H1 (cell line): ENCODE measurements at regions not wholly inside any gene's neighbourhood (a gene's known extent, or its start where the extent isn't known, plus 50 kb on each side); places are given as distances from the start of the nearest gene placed in this dataset.

Experiments used
- ATF2 ChIP-seq: IDR thresholded peaks from 2 replicates; pipeline ENCODE4 v1.6.1; 2012; ENCODE audit warnings: low read length, inconsistent platforms
- CHD2 ChIP-seq: IDR thresholded peaks from 2 replicates; pipeline ENCODE4 v1.6.1; 2012; ENCODE audit warnings: low read length, improper control_type of control experiment
- KDM1A ChIP-seq: fragments of 200-600, 300-600 bp; sonication (generic); IDR thresholded peaks from 2 replicates; pipeline ENCODE4 v1.7.1; 2016; ENCODE audit warnings: mild to moderate bottlenecking, low read length, borderline replicate concordance
- RAD21 ChIP-seq, 2 experiments: IDR thresholded peaks in 1 of 2; conservative IDR thresholded peaks in 1 of 2; 2 replicates each; pipeline ENCODE4 v1.6.1; 2011; ENCODE audit warnings: low read depth in 2 of 2, low read length in 2 of 2, improper control_type of control experiment in 1 of 2, inconsistent platforms in 1 of 2, mild to moderate bottlenecking in 1 of 2, moderate library complexity in 1 of 2
- ZNF274 ChIP-seq: IDR thresholded peaks from 2 replicates; pipeline ENCODE4 v1.7.0; 2012; ENCODE audit warnings: low read length, borderline replicate concordance; ENCODE audit errors: extremely low read depth

GRCh38 chr6:2439082-2439481 is 193.7 kb upstream of the GMDS start (continued):
- TF ChIP-seq ATF2 (no peak), CHD2 (no peak), KDM1A (no peak), ZNF274 (no peak), RAD21 (IDR thresholded peaks at IDR 0.05 in 1 of 2, conservative IDR thresholded peaks at IDR 0.05 in 1 of 2; ENCODE audit: low read depth in 2 of 2, low read length in 2 of 2) (no peak)
